ENCODE measurements at regions not wholly inside any gene's neighbourhood (a gene's known extent, or its start where the extent isn't known, plus 50 kb on each side); places are given as distances from the start of the nearest gene placed in this dataset.

DNA sequence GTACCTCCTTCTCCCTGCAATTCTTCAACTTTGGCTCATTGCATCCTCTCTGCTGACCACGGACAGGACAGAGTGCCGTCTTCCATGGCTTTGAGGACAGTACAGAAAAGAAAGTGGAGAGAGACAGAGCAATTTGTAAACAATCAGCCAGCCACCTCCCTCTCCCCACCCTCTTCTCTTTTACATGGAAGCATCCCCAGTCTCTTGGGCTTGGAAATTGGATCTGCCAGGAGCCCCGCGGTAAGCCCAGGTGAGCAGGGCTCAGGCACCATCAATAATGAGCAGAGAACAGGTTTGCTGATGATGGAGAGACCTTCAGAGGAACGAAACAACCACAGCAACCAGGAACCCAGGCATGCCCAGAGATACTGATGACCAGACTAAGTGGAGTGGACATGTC is 194.9 kb upstream of the TNRC6C start:
- no peak for DNase-seq

DNA sequence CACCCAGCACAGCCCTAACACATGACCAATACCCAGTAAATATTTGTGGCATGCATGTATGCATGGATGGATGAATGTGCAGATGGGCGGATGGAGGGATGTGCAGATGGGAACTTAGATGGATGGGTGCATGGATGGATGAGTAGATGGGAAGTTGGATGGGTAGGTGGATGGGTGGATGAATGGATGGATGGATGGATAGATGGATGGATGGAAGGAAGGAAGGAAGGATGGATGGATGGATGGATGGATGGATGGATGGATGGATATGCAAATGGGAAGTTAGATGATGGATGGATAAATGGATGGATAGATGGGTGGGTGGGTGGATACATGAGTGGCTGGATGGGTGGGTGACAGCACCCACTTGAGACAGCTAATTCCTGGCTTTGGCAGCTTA is 193.2 kb upstream of the TNRC6C start:
- DNase-seq = no peak

DNA sequence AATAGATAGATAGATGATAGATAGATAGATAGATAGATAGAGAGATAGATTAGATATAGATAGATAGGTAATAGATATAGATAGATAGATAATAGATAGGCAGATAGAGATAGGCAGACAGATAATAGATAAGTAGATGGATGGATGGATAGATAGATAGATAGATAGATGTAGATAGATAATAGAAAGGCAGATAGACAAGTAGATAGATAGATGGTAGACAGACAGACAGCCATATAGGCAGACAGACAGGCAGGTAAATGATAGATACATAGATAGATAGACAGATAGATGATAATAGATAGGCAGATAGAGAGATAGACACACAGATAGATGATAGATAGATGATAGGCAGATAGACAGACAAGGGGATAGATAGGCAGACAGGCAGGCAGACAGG is 191.4 kb upstream of the TNRC6C start:
- DNase-seq = no peak

GRCh38 chr17:77768248-77768852 is 190.2 kb upstream of the TNRC6C start:
- DNase-seq = no peak

GRCh38 chr17:77769215-77769614 is 189.3 kb upstream of the TNRC6C start:
- no peak for DNase-seq

DNA sequence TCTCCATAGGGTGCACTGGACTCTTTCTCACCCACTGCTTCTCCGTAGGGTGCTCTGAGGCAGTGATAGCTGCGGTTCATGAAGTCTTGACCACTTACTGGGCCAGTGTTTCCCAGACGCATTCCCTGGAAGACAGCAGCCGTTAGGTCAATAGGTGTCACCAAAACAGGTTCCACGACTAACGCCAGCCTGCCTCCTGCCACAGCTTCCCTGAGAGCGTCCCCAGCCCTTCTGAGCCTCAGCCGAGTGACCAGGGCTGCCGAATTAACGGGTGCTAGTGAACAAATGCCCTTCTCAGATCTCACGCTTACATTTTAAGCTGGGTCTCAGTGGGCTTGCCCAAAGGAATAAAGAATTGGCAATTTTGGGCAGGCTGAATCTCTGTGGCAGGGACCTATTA is 188.7 kb upstream of the TNRC6C start:
- DNase-seq = no peak

- no peak for DNase-seq
These were observed 188.0 kb upstream of the TNRC6C start for GRCh38 chr17:77770331-77771105.

DNA sequence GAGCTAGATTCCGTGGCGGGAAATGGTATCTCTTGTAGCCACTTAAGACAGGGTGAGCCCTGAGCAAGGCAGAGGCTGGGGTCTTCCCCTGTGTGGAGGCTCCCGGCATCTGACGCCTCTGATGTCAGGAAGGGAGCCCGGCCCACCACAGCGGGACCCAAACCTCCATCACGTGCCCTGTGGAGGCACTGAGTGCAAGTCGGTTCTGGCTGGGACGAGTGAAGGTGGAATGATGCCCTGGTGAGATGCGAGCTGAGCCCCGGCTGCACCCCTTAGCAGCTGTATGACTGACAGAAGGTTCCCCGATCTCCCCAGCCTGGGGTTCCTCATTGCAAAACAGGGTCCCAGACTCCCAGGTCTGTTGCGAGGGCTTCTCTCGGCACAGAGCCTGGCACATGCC is 187.4 kb upstream of the TNRC6C start:
- no peak for DNase-seq

DNA sequence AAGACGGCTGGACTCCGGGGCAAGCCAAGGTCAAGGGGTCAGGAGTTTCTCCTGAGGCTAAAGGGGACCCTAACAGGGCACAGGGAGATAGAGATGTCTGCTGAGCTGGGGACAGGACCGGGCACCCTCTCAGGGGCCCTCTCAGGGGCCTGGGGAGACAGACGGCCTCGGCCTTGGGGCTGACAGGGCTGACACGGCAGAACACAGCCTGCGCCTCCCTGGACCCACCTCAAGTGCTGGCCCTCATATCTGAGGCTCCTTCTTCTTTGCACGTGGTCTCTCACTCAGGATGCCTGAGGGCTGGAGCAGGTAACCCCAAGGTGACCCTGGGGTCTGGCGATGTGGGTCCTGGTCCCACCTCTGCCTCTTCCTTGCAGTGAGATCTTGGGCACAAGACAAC is 186.9 kb upstream of the TNRC6C start:
- DNase-seq = no peak

- DNase-seq = no peak
These were observed 186.5 kb upstream of the TNRC6C start for GRCh38 chr17:77771998-77772397.

- DNase-seq = peak; percentile 67
These were observed 186.0 kb upstream of the TNRC6C start for GRCh38 chr17:77772461-77772897.

DNA sequence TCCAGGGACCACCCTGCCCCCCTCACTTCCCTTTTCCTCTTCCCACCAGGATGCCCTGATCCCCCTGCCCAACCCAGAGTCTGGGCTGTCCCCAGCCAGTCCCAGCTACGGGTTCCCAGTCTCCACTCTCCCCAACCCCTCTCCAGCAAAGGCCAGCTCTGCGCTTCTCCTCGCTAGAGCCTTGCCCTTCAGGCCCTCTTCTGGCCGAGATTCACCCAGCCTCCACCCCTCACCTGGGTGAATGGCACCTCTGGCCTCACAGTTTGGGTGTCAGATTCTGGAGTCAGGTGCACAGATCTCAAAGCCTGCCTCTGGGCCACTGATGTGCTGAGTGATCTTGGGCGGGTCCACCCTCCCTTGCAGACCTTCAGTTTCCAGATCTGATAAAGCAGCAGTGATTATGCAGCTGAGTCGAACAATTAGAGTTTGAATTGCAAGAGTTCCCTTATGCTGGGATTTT is 185.6 kb upstream of the TNRC6C start:
- DNase-seq = no peak

DNA sequence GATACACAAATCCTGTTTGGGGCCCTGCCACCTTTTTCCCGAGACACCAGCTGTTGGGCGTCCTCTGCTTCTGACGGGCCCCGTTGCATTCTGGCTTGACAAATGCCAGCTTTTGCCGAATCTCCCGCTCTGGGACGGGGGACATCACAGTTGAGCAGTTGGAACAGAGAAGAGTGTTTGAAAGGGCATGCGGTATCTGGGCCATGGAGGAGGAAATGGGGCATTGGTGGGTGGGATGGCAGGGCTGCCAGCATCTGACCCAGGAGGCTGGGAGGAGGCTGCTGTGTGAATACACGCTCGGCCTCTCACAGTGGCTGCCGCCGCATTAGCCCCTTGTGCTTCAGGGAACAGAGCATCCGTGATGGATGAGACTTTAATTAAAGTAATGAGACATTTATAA is 184.3 kb upstream of the TNRC6C start:
- DNase-seq = no peak

DNA sequence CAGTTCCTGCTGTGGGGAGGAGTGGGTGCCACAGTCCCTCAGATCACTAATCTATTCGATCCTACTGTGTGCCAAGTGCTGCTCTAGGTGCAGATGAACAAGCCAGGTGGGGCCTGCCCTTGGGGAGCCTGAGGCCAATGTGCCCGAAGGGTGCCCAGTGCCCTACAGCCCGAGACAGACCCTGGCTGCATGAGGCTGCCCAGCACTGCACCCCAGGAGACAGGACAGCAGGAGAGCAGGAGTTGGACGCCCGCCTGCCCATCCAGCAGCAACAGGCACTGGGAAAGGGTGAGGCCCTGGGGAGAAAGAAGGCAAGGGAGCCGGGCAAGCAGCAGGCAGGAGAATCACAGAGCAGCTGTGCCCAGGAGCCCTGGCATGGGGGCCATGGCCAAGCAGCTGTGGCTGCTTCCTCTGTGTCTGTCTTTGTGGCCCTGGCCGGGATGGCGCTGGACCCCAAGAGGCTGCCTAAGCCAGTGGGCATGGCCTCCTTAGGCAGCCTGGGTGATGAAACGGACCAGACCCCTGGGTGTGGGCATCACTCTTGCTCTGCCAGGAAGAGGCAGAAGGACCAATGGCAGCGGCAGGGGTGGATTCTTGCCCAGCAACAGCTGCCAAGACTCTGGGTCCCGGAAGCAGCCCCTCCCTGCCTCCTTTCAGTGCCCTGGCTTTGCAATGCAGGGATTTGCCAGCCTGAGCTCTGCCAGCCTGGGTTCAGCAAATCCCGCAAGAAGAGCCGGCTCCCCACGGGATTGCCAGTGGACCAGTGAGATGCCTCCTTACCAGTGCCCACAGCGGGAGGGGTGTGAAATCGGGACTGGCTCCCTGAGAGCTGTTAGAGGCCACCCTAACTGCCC is 179.6 kb upstream of the TNRC6C start:
- no peak for DNase-seq

DNA sequence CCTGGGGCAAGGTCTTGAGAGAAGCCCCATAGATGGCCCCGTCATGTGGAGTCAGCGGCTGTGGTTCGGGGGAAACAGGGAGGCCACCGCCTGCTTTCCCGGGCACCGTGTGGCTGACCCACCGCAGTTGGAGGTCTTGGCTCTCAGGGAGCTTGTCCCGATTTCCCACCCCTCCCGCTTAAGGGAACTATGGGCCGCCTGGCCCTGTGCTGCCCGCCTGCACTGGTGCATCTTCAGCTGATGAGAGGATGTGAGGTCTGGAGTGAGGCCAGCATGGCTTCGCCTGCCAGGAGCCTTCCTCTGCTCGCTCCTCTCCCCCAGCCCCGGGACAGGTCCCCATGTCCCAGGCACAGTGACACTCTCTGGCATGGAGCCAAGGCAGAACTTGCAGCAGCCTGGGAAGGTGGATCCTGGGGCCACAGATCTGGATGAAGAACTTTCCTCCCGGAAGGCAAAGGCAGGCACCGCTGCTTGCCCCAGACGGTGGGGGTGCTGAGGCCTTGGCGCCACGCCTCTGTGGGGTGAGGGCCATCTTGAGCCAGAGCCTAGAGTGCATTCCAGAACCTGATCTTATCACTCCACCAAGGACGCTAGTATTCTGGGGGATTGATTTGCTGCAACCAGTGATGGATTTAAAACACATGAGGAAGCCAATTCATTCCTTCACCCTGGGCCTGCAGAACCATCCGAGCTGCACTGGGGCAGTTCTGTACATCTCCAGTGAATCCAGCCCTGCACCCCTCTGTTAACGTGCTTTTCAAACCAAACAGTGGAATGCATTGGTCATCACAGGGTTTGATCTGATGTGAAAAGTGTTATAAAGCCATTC is 178.6 kb upstream of the TNRC6C start:
- no peak for DNase-seq

DNA sequence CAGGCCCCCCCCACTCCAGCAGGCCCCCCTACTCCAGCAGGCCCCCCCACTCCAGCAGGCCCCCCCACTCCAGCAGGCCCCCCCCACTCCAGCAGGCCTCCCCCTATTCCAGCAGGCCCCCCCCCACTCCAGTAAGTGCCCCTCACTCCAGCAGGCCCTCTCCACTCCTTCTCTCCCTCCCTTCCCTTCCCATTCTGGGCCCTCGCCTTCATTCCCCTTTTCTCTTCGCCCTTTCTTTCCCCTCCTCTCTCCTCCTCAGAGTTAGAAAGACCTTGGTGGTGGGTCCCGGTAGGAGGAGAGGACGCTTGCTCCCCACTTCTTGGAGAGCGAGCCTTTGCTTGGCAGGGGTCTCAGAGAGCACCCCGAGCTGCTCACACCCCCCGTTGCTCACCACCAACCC is 177.0 kb upstream of the TNRC6C start:
- DNase-seq = no peak

DNA sequence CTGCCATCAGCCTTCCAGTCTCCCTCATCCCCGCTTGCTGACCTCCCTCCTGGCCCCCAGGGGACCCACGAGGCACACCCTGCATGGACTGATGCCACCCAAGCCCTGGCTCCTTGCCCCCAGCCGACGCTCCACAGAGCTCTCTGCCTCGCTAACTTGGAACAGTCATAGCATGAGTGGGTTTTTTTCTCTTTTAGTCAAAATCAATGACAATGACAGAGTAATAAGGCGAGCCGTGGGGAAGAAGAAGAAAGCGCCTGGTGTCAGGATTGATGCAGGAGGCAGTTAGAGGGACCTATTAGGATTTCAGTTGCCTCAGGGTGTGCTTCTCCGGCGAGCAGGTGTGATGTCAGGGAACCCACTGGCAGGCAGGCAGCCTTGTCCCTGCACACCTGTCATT is 176.3 kb upstream of the TNRC6C start:
- no peak for DNase-seq

DNA sequence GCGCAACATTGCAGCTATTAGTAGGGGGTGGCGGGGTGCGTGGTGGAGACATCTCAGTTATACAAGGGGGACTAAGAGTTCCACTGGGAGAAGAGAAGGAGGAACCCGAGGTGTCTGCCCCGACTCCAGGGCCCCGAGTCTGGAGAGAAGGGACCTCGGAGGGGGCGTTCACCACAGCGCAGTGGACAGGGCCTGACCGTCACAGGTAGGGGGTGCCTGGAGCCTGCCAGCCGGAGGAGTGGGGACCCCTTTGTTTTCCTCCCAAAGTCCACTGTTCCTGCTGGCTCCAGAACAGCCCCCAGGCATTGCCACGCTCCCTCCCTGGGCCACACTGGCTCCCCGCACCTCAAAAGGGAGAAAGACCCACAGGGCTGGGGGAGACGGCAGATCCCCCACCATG is 175.9 kb upstream of the TNRC6C start:
- no peak for DNase-seq

DNA sequence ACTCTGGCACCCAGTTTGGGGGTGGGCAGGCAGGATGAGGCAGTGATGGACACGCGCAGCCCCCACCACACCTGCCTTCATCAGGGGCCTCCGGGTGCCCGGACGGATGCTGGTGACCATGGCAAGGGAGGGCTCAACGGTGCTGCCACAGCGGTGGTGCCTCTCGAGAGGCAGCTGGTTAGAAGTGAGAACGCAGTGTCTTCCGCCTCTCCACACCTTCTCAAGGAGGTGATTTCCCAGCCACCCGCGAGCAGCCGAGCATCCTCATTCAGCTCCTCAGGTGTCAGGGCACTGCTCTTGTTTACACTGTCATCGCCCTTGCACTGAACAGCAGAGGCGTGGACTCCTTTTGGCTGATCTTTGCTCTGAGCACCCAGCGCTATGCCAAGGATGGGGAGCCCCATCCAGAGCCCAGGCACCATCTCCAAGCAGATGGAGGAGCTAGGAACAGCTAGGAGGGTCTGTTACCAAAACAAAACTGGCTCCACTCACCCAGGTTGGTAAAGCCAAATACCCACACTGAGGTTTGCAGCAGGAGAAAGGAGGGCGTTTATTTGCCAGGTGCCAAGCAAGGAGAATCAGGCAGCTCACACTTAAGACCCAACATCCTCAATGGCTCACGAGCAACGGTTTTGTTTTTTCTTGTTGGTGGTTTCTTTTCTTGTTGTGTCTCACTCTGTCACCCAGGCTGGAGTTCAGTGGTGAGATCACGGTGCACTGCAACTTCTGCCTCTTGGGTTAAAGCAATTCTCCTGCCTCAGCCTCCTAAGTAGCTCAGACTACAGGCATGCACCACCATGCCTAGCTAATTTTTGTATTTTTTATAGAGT is 174.3 kb upstream of the TNRC6C start:
- DNase-seq = peak; percentile 87

GRCh38 chr17:77785312-77785905 is 173.1 kb upstream of the TNRC6C start:
- no peak for DNase-seq

GRCh38 chr17:77786090-77786489 is 172.4 kb upstream of the TNRC6C start:
- DNase-seq = no peak
